H1 (cell line): ENCODE measurements at regions not wholly inside any gene's neighbourhood (a gene's known extent, or its start where the extent isn't known, plus 50 kb on each side); places are given as distances from the start of the nearest gene placed in this dataset.

Experiments used
- HDAC6 ChIP-seq: IDR thresholded peaks from one replicate; pipeline ENCODE4 v1.7.1; 2012; ENCODE audit warnings: low read depth, mild to moderate bottlenecking, inconsistent platforms, low read length, moderate library complexity
- POLR2AphosphoS5 ChIP-seq: IDR thresholded peaks from 2 replicates; pipeline ENCODE4 v1.6.1; 2011; ENCODE audit warnings: low read depth, low read length
- SIX5 ChIP-seq: IDR thresholded peaks from 2 replicates; pipeline ENCODE4 v1.6.1; 2011; ENCODE audit warnings: mild to moderate bottlenecking, low read depth, low read length
- SP1 ChIP-seq: IDR thresholded peaks from 2 replicates; pipeline ENCODE4 v1.6.1; 2011; ENCODE audit warnings: low read depth, low read length
- TAF1 ChIP-seq: IDR thresholded peaks from 2 replicates; pipeline ENCODE4 v1.6.1; 2011; ENCODE audit warnings: mild to moderate bottlenecking, low read depth, low read length

DNA sequence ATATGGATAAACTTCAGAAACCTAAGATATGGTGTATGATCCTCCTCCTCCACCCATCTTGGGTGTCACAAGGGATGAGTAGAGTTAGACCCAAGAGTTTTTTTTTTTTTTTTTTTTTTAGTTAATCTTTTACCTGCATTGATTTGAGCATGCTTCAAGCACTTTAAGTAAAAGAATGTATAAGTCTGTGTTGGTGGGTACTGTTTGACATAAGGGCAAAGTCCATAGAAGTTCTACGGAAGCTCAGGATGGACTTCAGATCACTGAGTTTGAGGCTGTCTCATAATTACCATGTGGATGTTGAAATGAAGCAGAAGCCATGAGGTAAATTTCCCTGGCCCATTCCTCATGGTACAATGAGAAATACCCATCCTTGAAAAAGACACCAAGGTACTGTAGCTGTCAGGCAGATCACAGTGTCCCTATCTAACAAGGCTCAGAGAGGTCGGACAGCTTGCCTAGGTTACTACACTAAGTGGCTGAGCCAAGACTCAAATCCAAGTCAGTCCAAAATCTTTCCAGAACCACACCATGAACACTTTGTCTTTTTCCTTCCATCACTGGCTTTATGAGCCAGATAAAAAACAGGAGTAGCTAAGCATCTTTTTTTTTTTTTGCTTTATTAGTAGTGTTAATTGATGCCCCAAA lies 962.8 kb downstream of the CDH11 start:
- no peak for TF ChIP-seq SIX5
- TF ChIP-seq POLR2AphosphoS5 = no peak
- no peak for TF ChIP-seq SP1
- TF ChIP-seq TAF1 = no peak
- TF ChIP-seq HDAC6 = no peak
